Adrenal gland (tissue), 5 donors: ENCODE measurements at regions not wholly inside any gene's neighbourhood (a gene's known extent, or its start where the extent isn't known, plus 50 kb on each side); places are given as distances from the start of the nearest gene placed in this dataset.

Source experiments
- POLR2A ChIP-seq, 2 donors: fragments of 450-650 bp; IDR thresholded peaks; one replicate each; pipeline ENCODE4 v1.6.1; 2017; ENCODE audit warnings: antibody characterized with exemption in 2 of 2, mild to moderate bottlenecking in 2 of 2, moderate library complexity in 1 of 2
- TF ChIP-seq, protein P1 (sequence below), 6 experiments: fragments of 450-650 bp in 4 of 6; fragments of 200-600 bp in 2 of 6; sonication (generic) in 1 of 6; IDR thresholded peaks; 1 replicate in 5 of 6; 2 replicates in 1 of 6; pipeline versions ENCODE4 v1.5.1 to v1.8.0; 2016 to 2021; ENCODE audit warnings: antibody characterized with exemption in 6 of 6, mild to moderate bottlenecking in 2 of 6, moderate library complexity in 1 of 6
- donor health status: DM: no; HTN: no; CAD: no.

DNA sequence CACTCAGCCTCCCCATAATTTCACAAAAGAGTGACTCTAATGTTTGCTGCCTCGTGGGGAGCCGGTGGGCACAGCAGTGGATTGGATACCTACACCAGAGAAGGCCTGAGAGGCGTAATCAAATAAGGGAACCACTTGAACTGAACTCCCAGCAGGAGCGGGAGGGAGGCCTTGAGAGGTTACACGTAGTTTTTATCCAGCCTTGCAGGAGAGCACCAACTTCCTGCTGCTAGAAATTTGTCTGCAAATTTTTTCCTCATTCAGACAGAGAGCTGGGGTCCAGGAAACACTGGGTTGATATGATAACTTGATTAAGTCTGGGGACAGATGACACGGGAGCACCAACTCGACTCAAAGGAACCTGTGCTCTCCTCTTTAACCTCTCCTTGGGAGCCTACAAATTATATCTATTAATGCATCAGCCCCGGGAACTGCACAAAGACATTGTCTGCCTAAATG lies 69.8 kb downstream of the HES1 start:
- TF ChIP-seq, protein P1, sequence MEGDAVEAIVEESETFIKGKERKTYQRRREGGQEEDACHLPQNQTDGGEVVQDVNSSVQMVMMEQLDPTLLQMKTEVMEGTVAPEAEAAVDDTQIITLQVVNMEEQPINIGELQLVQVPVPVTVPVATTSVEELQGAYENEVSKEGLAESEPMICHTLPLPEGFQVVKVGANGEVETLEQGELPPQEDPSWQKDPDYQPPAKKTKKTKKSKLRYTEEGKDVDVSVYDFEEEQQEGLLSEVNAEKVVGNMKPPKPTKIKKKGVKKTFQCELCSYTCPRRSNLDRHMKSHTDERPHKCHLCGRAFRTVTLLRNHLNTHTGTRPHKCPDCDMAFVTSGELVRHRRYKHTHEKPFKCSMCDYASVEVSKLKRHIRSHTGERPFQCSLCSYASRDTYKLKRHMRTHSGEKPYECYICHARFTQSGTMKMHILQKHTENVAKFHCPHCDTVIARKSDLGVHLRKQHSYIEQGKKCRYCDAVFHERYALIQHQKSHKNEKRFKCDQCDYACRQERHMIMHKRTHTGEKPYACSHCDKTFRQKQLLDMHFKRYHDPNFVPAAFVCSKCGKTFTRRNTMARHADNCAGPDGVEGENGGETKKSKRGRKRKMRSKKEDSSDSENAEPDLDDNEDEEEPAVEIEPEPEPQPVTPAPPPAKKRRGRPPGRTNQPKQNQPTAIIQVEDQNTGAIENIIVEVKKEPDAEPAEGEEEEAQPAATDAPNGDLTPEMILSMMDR (IDR thresholded peaks at IDR 0.05): no peak
- TF ChIP-seq POLR2A (IDR thresholded peaks at IDR 0.05): no peak
